ENCODE measurements at regions not wholly inside any gene's neighbourhood (a gene's known extent, or its start where the extent isn't known, plus 50 kb on each side); places are given as distances from the start of the nearest gene placed in this dataset.
"Not testable (repeated sequence)": the region's sequence is repeated elsewhere in the genome, so short reads cannot be mapped to it uniquely, and the experiment has no call there.

DNA sequence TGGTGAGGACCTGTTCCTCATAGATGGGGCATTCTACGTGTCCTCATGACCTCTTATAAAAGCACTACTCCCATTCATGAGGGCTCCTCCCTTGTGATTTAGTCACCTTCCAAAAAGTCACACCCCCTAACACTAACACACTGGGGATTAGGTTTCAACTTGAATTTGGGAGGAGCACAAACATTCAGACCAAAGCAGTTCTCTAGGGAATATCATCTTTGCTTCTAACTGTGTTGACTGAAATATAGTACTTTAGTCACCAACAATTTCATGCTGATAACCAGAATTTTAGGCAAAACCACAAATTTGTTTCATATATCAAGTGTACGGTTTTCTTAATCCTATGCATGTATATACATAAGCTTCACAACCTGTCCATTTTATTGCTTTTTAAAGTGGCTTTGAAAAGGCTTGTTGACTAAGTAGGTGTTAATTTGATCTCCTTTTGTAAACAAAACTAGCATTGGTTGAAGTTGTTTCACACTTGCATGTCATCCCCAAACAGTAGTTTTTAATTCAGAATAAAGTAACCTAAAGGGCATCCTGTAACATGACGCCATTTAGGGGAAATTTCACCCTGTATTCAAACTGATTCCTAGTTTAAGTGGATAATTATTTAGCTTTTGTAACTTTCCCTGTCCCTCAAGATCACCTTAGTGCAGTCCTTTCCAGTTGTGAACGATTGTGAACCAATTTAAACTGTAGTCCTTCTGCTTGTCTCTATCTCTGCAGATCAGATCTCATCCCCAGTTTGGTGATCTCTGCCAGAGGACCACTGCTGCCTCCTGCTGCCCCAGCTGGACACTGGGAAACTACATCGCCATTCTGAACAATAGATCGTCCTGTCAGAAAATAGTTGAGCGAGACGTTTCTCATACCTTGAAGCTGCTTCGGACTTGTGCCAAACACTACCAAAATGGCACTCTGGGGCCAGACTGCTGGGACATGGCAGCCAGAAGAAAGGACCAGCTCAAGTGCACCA lies 141.1 kb downstream of the TLR5 start:
- DNase-seq: no peak

DNA sequence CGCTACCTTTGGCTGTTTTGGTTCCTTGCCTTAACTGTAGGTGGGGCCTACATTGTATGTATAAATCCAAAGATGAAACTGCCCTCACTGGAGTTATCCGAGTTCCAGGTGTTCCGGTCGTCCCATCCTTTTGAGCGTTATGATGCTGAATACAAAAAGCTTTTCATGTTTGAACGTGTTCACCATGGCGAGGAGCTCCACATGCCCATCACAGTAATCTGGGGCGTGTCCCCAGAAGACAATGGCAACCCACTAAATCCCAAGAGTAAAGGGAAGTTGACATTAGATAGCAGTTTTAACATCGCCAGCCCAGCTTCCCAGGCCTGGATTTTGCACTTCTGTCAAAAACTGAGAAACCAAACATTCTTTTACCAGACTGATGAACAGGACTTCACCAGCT lies 139.5 kb downstream of the TLR5 start:
- DNase-seq: no peak

DNA sequence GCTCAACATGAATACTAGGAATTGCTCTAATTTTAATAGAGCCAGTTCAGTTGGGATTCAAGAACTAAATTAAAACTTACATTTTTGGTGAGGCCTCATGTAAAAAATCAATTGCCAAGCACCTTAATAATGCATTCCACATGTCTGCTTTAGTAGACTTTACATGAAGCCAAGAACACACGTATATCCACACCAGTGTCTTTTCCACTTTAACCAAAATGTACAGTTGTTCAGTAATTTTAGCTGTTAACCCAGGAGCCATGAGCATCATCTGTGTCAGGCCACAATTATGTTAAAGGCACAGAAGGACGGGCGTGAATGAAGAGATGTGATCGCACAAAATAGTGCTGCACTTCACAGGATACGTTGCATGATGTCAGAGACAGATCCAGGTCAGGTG lies 136.7 kb downstream of the TLR5 start:
- no peak for DNase-seq

DNA sequence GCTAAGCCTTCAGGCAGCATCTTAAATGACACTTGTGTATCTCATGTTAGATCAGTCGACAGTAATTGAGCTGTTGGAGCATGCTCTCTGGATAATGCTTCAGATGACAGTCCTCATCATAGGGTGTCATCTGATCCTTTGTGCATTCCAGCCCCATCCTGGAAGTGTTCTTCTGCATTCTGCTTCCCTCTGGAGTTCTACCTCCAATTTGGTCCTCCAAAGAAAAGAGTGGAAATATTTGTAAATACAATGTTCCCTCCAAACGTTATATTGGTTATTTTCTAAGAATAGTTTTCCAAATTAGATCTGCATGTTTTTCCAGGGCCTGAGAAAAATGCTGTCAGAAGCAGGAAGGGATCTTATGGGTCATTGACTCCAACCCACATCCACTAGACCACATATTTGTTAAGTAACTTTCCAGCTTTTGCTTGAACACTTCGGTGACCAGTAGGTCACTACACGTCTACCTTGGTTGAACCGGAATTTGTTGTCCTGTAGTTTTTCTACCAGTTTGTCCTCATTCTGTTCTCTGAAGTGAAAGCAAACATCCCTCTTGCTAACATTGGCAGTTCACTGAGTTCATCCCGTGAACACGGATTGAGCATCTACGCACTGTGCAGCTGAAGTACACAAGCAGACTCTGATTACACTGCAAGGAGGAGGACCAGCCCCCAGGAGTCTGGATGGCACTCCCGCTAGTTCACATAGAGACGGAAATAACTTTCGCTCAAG lies 136.0 kb downstream of the TLR5 start:
- DNase-seq: no peak

DNA sequence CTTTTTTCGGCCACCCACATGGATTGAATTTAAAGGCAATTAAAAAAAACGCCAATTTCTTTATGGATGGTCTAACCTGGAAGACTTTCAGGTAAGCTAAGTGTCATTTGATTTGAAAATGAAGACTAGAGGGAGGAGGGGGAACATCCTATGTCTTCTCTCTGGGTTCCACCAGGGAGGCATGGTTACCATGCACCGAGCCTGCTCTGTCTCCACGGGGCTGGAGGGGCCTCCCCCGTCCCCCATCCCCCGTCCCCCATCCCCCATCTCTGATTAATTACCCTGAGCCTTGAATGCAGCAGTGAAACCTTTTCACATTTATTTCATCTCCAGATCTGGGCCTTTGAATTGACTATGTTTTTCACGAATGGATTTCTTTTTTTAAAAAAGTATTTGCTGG lies 135.1 kb downstream of the TLR5 start:
- no peak for DNase-seq

DNA sequence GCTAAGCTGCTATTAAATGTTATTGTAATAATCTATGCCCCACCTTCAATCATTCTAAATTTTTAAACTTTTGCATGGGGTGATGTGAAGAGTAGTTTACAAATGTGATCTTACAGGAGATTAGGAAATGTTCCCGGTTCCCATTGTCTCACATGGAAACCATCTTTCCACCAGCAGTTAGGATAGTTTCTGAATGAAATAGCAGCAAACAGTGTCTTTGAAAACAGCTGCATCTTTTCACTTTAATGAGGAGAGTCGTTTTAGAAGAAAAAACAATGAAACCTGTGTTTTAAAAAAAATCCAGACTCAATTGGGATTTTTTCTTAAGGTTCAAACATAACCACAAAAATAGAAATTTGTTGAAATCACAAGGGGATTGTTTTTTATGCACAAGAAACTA lies 134.2 kb downstream of the TLR5 start:
- no peak for DNase-seq

DNA sequence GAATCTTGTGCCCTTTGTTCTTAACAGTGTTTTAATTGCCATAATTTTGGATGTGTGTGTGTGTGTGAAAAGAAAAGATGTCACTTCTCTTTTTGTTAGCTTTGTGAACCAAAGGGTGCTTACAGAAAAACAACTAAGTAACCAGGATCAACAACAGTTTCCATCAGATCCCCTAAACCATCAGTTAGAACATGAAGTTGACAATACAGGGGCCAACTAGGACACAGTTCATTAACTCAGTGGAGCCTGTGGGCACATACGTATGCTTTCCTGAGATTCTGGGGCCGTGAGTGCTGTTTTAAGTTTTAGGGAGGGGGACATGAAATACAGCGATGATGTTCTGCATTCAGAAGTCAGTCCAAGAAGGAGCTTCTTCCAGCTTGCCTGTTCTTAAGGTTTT lies 133.6 kb downstream of the TLR5 start:
- DNase-seq: no peak

DNA sequence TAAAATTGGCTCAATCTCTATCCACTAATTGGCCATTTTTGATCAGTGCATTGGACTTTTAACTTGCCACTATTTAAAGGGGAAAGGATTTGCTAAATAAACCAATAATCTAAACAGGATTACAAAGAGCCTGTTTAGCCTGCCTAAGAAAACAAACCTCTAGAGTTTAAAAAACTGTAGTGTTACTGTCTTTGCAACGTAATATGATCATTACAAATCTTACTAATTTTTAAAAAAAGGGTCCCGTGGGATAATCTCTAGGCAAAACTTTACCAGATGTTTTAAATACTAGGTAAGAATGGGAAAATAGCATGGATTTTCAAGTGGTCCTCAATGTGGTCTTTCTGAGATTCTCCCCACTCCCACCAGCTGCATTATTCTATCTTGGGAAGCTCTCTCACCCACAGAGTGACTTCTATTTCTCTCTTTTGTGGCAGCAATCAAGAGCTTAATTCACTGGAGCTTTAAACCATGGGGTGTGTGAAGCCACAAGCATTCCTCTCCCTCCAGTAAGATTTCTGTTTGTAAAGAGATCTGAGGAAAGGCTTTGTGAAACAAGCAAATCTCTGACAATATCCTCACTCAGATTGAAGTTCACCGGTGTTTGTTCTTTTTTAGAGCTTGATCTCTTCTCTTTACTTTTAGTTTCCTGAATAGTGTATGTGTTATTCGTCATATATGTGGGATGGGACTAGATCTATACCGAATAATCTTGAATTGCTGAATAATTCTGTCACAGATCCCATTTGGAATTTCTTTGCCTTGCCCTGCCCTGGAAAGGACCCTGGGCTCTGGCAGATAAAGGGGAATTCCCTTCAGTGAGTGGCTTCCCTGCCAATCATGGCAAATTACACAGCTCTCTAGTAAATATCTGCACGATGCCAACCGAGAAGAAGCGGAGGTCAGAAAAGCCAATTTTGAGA lies 132.2 kb downstream of the TLR5 start:
- DNase-seq: no peak

DNA sequence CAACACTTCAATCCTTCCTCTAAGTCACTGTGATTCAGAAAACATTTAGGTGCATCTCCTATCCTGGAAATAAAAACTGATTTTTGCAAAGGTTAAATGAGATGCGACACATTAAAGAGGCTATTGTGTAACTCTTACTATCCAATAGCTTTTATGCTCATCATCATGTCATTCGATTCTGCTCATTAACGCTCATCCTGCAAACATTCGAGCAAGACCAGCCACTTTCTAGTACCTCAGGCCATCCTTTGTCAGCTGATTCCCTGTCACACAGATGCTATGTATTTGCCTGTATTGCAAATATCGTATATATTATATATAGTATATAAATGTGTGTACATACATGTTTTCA lies 131.6 kb downstream of the TLR5 start:
- no peak for DNase-seq

DNA sequence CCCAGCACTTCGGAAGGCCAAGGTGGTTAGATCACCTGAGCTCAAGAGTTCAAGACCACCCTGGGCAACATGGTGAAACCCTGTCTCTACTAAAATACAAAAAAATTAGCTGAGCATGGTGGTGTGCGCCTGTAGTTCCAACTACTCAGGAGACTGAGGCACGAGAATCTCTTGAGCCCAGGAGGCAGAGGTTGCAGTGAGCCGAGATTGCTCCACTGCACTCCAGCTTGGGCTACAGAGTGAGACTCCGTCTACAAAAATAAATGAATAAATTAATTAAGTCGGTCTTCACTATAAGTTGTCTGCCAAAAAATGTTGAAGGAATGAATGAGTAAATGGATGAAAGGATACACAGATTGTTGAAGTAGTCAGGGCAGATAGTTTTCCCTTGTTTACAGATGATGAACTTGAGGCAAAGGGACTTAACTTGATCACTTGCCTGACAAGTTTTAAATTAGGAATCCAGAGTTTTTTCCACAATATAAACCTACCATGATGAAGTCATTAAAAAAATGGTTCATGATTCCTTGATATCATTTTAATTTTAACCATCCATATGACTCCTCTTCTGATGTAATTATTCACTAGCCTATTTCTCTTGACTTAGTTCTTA lies 130.8 kb downstream of the TLR5 start:
- no peak for DNase-seq

DNA sequence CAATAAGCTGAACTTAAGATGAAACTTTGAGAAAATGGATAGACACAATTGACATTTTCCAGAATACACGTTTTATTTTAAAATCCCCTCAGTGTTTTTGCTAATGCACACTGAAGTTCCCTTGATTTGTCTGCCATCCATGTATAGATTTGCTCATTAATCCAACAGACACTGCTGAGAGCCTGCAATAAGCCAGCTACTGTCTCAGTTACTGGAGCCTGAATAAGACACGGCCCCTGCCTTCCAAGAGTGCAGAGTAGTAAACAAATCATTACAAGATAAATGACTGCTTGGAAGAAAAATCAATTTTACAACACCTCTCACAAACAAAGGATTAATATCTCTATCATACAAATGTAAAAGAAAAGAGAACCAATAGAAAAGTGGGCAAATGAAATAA lies 130.1 kb downstream of the TLR5 start:
- no peak for DNase-seq

DNA sequence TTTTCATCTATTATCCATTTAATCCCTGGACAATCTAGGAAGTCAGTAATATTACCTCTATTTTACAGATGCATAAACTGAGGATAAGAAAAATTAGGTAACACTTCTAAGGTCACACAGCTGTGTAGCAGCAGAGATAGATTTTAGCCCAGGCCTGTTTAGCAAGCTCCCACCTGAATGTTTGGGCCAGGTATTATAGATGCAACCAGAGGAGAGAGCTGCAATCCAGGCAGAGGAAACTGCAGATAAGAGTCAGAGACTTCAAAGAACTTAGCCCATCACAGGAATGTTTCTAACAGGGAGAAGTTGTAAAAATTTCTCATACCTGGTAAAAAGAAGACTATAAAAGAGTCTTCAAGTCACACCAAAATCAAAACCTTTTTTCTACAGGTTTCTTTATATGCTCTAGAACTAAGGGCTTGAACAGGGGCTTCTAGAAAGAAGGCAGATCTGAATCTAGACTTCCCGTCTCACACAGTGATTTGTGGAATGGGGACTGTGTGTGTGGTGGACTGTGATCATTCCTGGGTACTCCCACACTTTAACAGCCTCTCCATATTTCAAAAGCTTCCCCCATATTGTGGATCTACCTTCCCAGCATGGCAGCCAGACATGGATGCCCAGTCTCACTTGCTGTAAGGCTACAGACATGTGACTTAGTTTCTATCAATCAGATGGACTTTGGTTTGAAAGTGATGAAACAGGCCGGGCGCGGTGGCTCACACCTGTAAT lies 128.7 kb downstream of the TLR5 start:
- DNase-seq: no peak

DNA sequence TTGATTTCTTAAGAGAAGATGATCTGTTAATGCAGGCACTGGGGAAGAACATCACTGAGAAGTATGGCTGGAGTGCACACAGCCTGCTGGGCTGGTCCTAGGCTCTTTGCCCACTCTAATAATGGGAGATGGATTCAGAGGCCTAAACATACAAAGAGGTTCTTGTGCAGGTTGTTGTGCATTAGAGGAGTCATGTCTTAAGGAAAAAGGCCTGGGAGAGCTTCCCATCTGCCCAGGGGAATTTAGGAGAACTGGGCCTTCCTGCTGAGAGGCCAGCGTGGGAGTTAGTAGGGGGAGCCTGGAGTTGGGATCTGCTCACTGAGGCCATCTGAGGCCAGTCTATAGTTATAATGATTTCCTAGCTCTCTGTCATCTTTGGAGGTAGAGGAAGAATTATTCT lies 126.7 kb downstream of the TLR5 start:
- no peak for DNase-seq

DNA sequence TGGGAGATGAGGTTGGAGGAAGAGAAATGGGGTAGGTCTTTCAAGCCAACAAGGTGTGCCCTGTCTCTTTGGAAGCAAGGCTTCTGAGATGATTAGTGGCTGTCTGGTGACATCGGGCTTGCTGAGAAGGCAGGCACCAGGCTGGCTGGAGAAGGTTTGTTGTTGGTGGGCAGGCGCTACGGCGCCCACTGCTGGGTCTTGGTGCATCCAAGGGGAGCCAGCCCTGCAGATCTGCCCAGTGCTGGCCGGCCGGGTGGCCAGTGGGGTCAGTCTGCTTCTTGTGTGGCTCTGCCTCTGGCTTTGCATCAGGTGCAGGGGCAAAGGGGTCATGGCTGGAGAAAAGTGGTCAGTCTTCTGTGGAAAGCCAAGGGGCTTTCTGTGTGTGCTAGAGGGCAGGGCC lies 126.2 kb downstream of the TLR5 start:
- DNase-seq: no peak

DNA sequence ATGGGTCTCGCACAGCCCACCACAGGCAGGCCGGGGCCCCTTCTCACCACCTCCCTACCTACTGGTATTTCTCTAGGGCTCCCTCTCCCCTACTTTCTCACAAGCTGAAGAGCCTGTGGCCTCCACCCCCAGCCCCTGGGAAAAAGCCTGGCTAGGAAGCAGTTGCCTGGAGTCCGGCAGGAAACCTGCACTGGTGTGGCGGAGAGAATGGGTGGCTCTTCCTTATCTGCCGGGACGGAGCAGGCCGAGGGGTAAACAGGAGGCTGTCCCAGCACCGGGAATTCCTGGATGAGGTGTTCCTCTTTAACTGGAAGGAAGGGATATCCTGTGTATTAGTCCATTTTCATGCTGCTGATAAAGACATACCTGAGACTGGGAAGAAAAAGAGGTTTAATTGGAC lies 125.8 kb downstream of the TLR5 start:
- DNase-seq: no peak

DNA sequence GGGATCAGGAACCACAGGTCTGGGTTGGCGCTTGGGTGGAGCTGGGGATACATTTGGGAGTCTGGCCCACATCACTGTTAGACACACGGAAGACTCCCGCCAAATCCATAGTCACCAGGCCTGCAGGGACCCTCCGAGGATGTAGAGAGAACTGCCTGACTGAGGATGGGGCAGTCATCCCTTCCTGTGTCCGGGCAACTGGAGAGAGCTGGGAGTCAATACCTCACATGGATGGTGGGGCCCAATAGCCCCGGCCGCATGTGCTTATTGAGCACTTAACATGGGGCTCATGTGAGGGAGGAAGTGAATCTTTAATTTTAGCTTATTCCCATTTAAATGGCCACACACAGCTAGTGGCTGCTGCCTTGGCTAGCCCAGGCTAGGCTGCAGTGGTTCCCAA lies 124.5 kb downstream of the TLR5 start:
- DNase-seq: no peak

DNA sequence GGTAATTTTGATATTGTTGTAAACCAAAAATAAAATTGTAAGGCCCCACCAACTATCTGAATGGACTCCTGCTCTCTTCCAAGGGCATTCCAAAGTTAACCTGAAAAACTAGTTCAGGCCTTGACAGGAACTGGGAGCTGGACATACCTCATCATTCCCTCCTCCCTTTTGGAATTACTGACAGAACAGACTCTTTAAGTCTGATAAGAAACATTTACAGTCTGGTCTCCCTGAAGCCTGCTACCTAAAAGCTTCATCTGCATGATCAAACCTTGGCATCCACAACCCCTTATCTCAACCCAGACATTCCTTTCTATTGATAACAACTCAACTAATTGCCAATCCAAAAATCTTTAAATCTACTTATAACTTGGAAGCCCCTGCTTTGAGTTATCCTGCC lies 123.8 kb downstream of the TLR5 start:
- no peak for DNase-seq

DNA sequence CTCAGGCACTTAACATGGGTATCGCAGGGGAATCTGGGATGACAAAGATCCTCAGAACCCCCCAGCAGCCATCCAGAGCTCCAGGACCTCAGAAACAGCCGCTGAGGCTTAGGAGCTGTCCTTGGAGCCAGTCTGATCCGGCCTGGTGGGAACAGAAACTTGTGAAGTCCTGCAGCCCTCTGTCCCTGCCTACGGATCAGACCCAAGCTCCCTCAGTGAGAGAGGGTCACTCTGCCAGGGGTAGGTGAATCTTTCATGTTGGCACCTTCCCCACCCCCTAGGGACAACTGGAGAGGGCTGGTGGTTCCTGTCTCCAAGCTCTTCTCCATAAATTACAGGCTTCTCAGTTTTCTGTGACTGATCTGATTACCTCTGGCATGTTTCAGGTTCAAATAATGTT lies 122.3 kb downstream of the TLR5 start:
- no peak for DNase-seq

DNA sequence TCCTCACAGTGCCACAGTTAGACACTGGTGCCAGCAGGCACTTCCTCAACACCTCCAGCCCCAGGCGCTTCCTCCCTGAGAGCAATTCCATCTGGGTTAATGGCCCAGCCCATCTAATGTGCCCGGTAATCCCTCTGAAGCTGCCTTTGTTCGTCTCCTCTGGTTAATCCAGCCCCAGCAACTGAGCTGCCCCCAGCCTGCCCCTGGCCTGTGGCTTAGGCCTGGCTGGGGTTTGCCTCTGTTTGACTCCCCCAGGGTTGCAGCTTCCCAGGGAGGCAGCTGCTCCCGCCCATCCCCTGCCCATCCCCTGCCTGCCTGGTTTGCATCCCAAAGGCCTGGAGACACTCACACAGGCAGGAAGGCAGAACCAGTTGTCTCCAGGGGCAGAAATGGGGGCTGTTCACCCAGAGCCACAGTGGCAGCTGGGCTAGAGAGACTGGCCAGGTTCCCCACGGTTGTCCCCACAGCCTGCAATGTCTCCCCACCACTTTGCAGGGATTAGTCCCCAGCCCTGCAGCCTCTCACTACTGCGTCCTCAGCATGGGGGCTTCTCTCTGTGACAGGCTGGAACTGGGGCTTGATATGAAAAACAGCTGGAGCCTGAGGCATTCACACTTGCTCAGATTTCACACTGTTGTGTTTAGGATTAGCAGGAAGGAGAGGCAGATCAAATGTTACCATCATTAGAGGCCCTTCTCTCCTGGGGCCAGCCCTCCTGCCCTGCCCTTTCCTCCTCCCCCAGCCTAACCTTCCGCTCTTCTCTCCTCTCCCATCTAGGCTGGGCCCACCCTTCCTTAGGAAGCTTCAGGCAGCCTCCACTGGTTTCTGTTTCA lies 120.2 kb downstream of the TLR5 start:
- no peak for DNase-seq

DNA sequence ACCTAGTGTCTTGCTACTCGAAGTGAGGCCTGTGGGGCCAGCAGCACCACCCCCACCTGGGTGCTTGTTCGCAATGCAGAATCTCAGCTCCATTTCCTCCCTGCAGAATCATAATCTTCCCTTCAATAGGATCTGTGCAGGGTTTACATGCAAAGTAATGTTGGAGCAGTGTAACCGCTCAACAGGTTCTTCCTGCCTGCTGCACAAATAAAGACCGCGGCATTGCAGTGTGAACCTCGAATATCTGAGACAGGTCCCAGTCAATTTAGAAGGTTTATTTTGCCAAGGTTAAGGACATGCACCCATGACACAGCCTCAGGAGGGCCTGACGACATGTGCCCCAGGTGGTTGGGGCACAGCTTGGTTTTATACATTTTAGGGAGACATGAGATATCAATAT lies 119.2 kb downstream of the TLR5 start:
- DNase-seq: no peak

DNA sequence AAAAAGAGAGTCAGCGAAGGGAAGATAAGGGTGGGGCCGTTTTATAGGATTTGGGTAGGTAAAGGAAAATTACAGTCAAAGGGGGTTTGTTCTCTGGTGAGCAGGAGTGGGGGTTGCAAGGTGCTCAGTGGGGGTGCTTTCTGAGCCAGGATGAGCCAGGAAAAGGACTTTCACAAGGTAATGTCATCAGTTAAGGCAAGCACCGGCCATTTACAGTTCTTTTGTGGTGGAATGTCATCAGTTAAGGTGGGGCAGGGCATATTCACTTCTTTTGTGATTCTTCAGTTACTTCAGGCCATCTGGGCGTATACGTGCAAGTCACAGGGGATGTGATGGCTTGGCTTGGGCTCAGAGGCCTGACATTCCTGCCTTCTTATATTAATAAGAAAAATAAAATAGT lies 118.6 kb downstream of the TLR5 start:
- not testable (repeated sequence) for DNase-seq

All from hippocampal formation (tissue), 2 donors.